H1 (cell line): ENCODE measurements at regions not wholly inside any gene's neighbourhood (a gene's known extent, or its start where the extent isn't known, plus 50 kb on each side); places are given as distances from the start of the nearest gene placed in this dataset.

Source experiments
- ASH2L ChIP-seq: fragments of 200-600, 300-600 bp; sonication (generic); IDR thresholded peaks from one replicate; pipeline ENCODE4 v1.7.1; 2017; ENCODE audit warnings: low read length
- CBX8 ChIP-seq: fragments of 300-800, 300-1000 bp; sonication (generic); IDR thresholded peaks from 2 replicates; pipeline ENCODE4 v1.7.1; 2016; ENCODE audit warnings: low read depth, low read length, borderline replicate concordance
- CTCF ChIP-seq, 3 experiments: IDR thresholded peaks; 1 replicate in 2 of 3; 2 replicates in 1 of 3; pipeline versions ENCODE4 v1.5.1 to v1.6.1; 2011; ENCODE audit warnings: low read length in 3 of 3, mild to moderate bottlenecking in 3 of 3, inconsistent platforms in 2 of 3, low read depth in 1 of 3, moderate library complexity in 1 of 3; ENCODE audit not compliant: insufficient read depth in 1 of 3; ENCODE audit errors: control extremely low read depth in 1 of 3
- EP300 ChIP-seq, 2 experiments: IDR thresholded peaks; 1 replicate in 1 of 2; 2 replicates in 1 of 2; pipeline ENCODE4 v1.6.1; 2011 to 2012; ENCODE audit warnings: low read depth in 2 of 2, low read length in 2 of 2, mild to moderate bottlenecking in 2 of 2, borderline replicate concordance in 1 of 2, inconsistent platforms in 1 of 2, moderate library complexity in 1 of 2
- RAD21 ChIP-seq, 2 experiments: IDR thresholded peaks in 1 of 2; conservative IDR thresholded peaks in 1 of 2; 2 replicates each; pipeline ENCODE4 v1.6.1; 2011; ENCODE audit warnings: low read depth in 2 of 2, low read length in 2 of 2, improper control_type of control experiment in 1 of 2, inconsistent platforms in 1 of 2, mild to moderate bottlenecking in 1 of 2, moderate library complexity in 1 of 2
- RFX5 ChIP-seq: IDR thresholded peaks from 2 replicates; pipeline ENCODE4 v1.6.1; 2011; ENCODE audit warnings: low read depth, low read length, improper control_type of control experiment, borderline replicate concordance
- SAP30 ChIP-seq: fragments of 300-600 bp; sonication (generic); IDR thresholded peaks from 2 replicates; pipeline ENCODE4 v1.7.1; 2012; ENCODE audit warnings: low read length, moderate library complexity, mild to moderate bottlenecking, inconsistent platforms; ENCODE audit not compliant: insufficient read depth, insufficient replicate concordance
- SP2 ChIP-seq: IDR thresholded peaks from 2 replicates; pipeline ENCODE4 v1.6.1; 2012; ENCODE audit warnings: mild to moderate bottlenecking, low read length, inconsistent platforms
- ZNF274 ChIP-seq: IDR thresholded peaks from 2 replicates; pipeline ENCODE4 v1.7.0; 2012; ENCODE audit warnings: low read length, borderline replicate concordance; ENCODE audit errors: extremely low read depth

GRCh38 chr1:209519786-209520185, 63.7 kb upstream of the CAMK1G start:
- TF ChIP-seq CTCF (IDR thresholded peaks at IDR 0.05; ENCODE audit: control extremely low read depth in 1 of 3, insufficient read depth in 1 of 3, low read depth in 1 of 3, low read length in 3 of 3) (no peak), ZNF274 (no peak), SP2 (no peak), CBX8 (no peak), ASH2L (no peak), EP300 (IDR thresholded peaks at IDR 0.05; ENCODE audit: borderline replicate concordance in 1 of 2, low read depth in 2 of 2, low read length in 2 of 2) (no peak), RAD21 (IDR thresholded peaks at IDR 0.05 in 1 of 2, conservative IDR thresholded peaks at IDR 0.05 in 1 of 2; ENCODE audit: low read depth in 2 of 2, low read length in 2 of 2) (no peak), RFX5 (no peak), SAP30 (no peak)
